ENCODE measurements at regions not wholly inside any gene's neighbourhood (a gene's known extent, or its start where the extent isn't known, plus 50 kb on each side); places are given as distances from the start of the nearest gene placed in this dataset.

GRCh38 chr11:134761386-134761785, 349.3 kb upstream of the B3GAT1 start:
- H3K4me1 ChIP-seq: no peaks in the 10 kb centered on the region
- WGBS, 2 donors: 73 to 76% methylated on average over 12 of the region's 12 CpGs
- no peaks in the 10 kb centered on the region for H3K9me3 ChIP-seq
- TF ChIP-seq, protein P1, sequence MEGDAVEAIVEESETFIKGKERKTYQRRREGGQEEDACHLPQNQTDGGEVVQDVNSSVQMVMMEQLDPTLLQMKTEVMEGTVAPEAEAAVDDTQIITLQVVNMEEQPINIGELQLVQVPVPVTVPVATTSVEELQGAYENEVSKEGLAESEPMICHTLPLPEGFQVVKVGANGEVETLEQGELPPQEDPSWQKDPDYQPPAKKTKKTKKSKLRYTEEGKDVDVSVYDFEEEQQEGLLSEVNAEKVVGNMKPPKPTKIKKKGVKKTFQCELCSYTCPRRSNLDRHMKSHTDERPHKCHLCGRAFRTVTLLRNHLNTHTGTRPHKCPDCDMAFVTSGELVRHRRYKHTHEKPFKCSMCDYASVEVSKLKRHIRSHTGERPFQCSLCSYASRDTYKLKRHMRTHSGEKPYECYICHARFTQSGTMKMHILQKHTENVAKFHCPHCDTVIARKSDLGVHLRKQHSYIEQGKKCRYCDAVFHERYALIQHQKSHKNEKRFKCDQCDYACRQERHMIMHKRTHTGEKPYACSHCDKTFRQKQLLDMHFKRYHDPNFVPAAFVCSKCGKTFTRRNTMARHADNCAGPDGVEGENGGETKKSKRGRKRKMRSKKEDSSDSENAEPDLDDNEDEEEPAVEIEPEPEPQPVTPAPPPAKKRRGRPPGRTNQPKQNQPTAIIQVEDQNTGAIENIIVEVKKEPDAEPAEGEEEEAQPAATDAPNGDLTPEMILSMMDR (IDR thresholded peaks at IDR 0.05): no peak
- DNase-seq: no peak
- no peak overlapping the region for H3K27ac ChIP-seq
- H3K4me3 ChIP-seq: no peak overlapping the region
- ATAC-seq: no peak
- peaks cover 0 to 62% (median 5%) of the 10 kb centered on the region in 7 donors for H3K27me3 ChIP-seq
- intact Hi-C loops (cut with DNase I): no loop called here
- no peaks in the 10 kb centered on the region for H3K36me3 ChIP-seq

DNA sequence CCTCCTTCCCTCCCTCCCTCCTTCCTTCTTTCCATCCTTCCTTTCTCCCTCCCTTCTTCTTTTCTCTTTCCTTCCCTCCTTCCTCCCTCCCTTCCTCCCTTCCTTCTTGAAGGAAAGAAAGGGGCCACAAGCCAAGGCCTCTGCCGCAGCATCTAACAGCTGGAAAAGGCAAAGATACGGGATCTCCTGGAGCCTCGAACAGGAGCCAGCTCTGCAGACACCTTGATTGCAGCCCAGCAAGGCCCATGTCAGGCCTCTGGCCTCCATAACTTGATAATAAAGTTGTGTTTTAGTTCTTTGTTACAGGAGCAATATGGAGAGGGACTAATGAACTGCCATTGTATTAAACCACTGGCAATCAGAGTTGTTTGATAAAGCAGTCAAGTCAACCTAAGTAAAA, 348.9 kb upstream of the B3GAT1 start:
- TF ChIP-seq, protein P1 (IDR thresholded peaks at IDR 0.05): no peak
- H3K4me1 ChIP-seq: no peaks in the 10 kb centered on the region
- no peak overlapping the region for H3K4me3 ChIP-seq
- WGBS, 2 donors: 41 to 54% methylated on average over 3 of the region's 3 CpGs
- no peak overlapping the region for H3K27ac ChIP-seq
- H3K9me3 ChIP-seq: no peaks in the 10 kb centered on the region
- ATAC-seq: no peak
- intact Hi-C loops (cut with DNase I): no loop called here
- H3K27me3 ChIP-seq: peaks cover 0 to 61% (median 5%) of the 10 kb centered on the region in 7 donors
- H3K36me3 ChIP-seq: no peaks in the 10 kb centered on the region
- DNase-seq: no peak

DNA sequence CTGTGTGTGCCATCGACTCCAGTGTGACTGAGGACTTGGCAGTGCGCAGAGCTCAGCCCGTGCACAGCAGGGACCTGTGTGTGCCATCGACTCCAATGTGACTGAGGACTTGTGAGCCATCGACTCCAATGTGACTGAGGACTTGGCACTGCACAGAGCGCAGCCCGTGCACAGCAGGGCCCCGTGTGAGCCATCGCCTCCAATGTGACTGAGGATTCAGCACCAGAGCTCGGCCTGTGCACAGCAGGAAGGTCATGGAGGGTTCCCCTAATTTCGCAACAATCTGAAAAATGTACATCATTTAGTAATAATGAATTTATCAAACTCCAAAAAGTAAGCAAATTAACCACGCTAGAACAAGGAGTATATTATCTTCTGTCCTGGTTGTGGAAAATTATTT, 348.3 kb upstream of the B3GAT1 start:
- Histone ChIP-seq H3K36me3 (no peaks in the 10 kb centered on the region), H3K9me3 (no peaks in the 10 kb centered on the region), H3K4me1 (no peaks in the 10 kb centered on the region), H3K4me3 (no peak overlapping the region), H3K27me3 (peaks cover 0 to 60% (median 5%) of the 10 kb centered on the region in 7 donors), H3K27ac (no peak overlapping the region)
- 82 to 86% methylated on average over 12 of the region's 12 CpGs for WGBS, 2 donors
- ATAC-seq: no peak
- intact Hi-C loops (cut with DNase I): no loop called here
- DNase-seq: no peak
- TF ChIP-seq, protein P1 (IDR thresholded peaks at IDR 0.05): no peak

- 69 to 74% methylated on average over 11 of the region's 11 CpGs for WGBS, 2 donors
Measured at GRCh38 chr11:134759855-134760254, 347.8 kb upstream of the B3GAT1 start.

More at GRCh38 chr11:134759855-134760254, 347.8 kb upstream of the B3GAT1 start:
- H3K36me3 ChIP-seq: no peaks in the 10 kb centered on the region
- H3K27me3 ChIP-seq: peaks cover 0 to 61% (median 5%) of the 10 kb centered on the region in 7 donors
- TF ChIP-seq, protein P1 (IDR thresholded peaks at IDR 0.05): no peak
- H3K9me3 ChIP-seq: no peaks in the 10 kb centered on the region
- no peaks in the 10 kb centered on the region for H3K4me1 ChIP-seq
- no peak overlapping the region for H3K27ac ChIP-seq
- DNase-seq (no peak), ATAC-seq (no peak)
- no peak overlapping the region for H3K4me3 ChIP-seq
- intact Hi-C loops (cut with DNase I): no loop called here

Measured in heart right ventricle (tissue), 16 donors.